Panc1 (cell line): ENCODE measurements at regions not wholly inside any gene's neighbourhood (a gene's known extent, or its start where the extent isn't known, plus 50 kb on each side); places are given as distances from the start of the nearest gene placed in this dataset.

Experiments
- ATAC-seq: fragments of 200-7000 bp; cut with Tn5 transposase; 2 replicates; pipeline ENCODE4 v1.9.1; 2020; ENCODE audit warnings: mild to moderate bottlenecking, moderate library complexity
- BruUV-seq: library from RNA; stranded (reverse); fragments of 400-500 nt; replicated peaks from 2 replicates; lab custom pipeline; 2021; lab: Mats Ljungman, UMichigan
- CTCF ChIA-PET: fragments of 300-600 bp; sonication (Branson Sonifier 250); formaldehyde crosslinking; loops from one replicate; lab custom pipeline; 2022; ENCODE audit warnings: antibody characterized with exemption; lab: Charles Lee
- POLR2A ChIA-PET: fragments of 300-600 bp; sonication (Branson Sonifier 250); formaldehyde crosslinking; loops from one replicate; lab custom pipeline; 2022; ENCODE audit warnings: antibody characterized with exemption; lab: Charles Lee
- DNase-seq: peaks from one replicate; pipeline ENCODE4 v3.0.0-alpha.2; 2010; ENCODE audit warnings: low read depth, low spot score
- H3K27ac ChIP-seq: 2 replicates; pipeline ENCODE4 v1.5.1; 2011; ENCODE audit warnings: mild to moderate bottlenecking, low read length, inconsistent platforms
- H3K27me3 ChIP-seq: fragments of 200-500 bp; sonication (Bioruptor generic); 2 replicates; pipeline ENCODE4 v1.6.0; 2014; ENCODE audit warnings: low read length, inconsistent platforms; ENCODE audit not compliant: control insufficient read depth, insufficient read depth
- H3K36me3 ChIP-seq: fragments of 200-500 bp; sonication (Bioruptor generic); 2 replicates; pipeline ENCODE4 v1.5.1; 2014; ENCODE audit warnings: inconsistent platforms, mild to moderate bottlenecking, low read length, moderate library complexity; ENCODE audit not compliant: control insufficient read depth, insufficient read depth
- H3K4me1 ChIP-seq: 2 replicates; pipeline ENCODE4 v1.5.1; 2011; ENCODE audit warnings: inconsistent platforms, mild to moderate bottlenecking, low read length, moderate library complexity; ENCODE audit not compliant: control insufficient read depth, insufficient read depth
- H3K4me3 ChIP-seq, 2 experiments: 2 replicates each; pipeline ENCODE4 v1.5.1; 2011 to 2012; ENCODE audit warnings: low read depth in 2 of 2, low read length in 2 of 2, mild to moderate bottlenecking in 2 of 2, inconsistent platforms in 1 of 2, moderate library complexity in 1 of 2
- H3K9me3 ChIP-seq: fragments of 200-500 bp; sonication (Bioruptor generic); 2 replicates; pipeline ENCODE4 v1.5.1; 2014; ENCODE audit warnings: low read depth, mild to moderate bottlenecking, inconsistent platforms, low read length, moderate library complexity; ENCODE audit not compliant: control insufficient read depth, insufficient read depth
- POLR2AphosphoS5 ChIP-seq: IDR thresholded peaks from 2 replicates; pipeline ENCODE4 v1.6.1; 2012; ENCODE audit warnings: mild to moderate bottlenecking, low read depth, low read length, moderate library complexity
- SIN3A ChIP-seq: IDR thresholded peaks from 2 replicates; pipeline ENCODE4 v1.6.1; 2012; ENCODE audit warnings: low read depth, mild to moderate bottlenecking, low read length, moderate library complexity, borderline replicate concordance; ENCODE audit not compliant: insufficient read depth
- TCF7L2 ChIP-seq: IDR thresholded peaks from 2 replicates; pipeline ENCODE4 v1.6.1; 2011; ENCODE audit warnings: mild to moderate bottlenecking, low read depth, low read length, inconsistent platforms
- in situ Hi-C: cut with HindIII; loops from 2 replicates; pipeline ENCODE4 v1.10.0; 2016; ENCODE audit warnings: low sequenced_read_pairs, low pct_unique_long_range_greater_than_20kb
- intact Hi-C: fragments of 100-400 bp; cut with micrococcal nuclease; formaldehyde crosslinking; loops from one replicate; pipeline ENCODE4 v1.10.0; 2022; ENCODE audit not compliant: unreplicated experiment
- TF ChIP-seq, protein P1 (sequence below), 2 experiments: IDR thresholded peaks; 2 replicates each; pipeline ENCODE4 v1.6.1; 2011 to 2012; ENCODE audit warnings: low read depth in 2 of 2, control low read depth in 1 of 2, low read length in 1 of 2, mild to moderate bottlenecking in 1 of 2, moderate library complexity in 1 of 2; ENCODE audit not compliant: insufficient read depth in 1 of 2
- TF ChIP-seq, protein P2 (sequence below): fragments of 450-650 bp; IDR thresholded peaks from 2 replicates; pipeline ENCODE4 v1.5.1; 2017; ENCODE audit warnings: mild to moderate bottlenecking

DNA sequence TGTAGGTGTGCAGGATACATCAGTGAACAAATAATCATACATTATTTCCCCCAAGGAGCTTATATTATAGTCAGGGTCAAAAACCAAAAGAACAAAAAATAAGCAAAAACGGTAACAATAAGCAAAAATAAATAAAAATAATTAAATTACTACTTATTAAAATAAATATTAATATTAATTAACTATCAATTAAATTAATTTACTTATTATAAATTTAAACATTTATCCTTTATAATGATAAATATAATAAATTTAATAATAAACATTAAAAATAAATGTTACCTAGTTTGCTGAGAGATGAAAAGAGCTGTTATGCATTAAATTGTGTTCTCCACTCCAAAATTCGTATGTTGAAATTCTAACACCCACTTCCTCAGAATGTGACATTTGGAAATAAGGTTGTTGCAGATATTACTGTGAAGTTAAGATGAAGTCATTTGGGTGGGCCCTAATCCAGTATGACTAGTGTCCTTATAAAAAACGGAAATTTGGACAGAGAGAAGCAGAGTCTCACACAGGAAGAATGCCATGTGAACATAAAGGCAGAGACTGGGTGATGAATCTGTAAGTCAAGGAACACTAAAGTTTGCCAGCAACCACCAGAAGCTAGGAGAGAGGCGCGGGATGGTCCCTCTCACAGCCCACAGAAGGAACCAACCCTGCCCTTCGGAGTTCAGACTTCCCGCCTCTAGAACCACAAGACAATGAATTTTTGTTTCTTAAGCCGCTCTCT is 67.2 kb upstream of the IBSP start:
- POLR2A ChIA-PET = no interaction called here
- in situ Hi-C loops (no loop called here), intact Hi-C loops (no loop called here)
- Histone ChIP-seq H3K36me3 (no peaks in the 10 kb centered on the region), H3K9me3 (no peaks in the 10 kb centered on the region), H3K27me3 (no peaks in the 10 kb centered on the region), H3K4me1 (no peaks in the 10 kb centered on the region), H3K27ac (no peak overlapping the region), H3K4me3 (no peak overlapping the region)
- BruUV-seq = no TSS peak
- CTCF ChIA-PET = no interaction called here
- ATAC-seq = no peak
- no peak for DNase-seq
- no peak for TF ChIP-seq TCF7L2
- TF ChIP-seq POLR2AphosphoS5 = no peak
- TF ChIP-seq, protein P1, sequence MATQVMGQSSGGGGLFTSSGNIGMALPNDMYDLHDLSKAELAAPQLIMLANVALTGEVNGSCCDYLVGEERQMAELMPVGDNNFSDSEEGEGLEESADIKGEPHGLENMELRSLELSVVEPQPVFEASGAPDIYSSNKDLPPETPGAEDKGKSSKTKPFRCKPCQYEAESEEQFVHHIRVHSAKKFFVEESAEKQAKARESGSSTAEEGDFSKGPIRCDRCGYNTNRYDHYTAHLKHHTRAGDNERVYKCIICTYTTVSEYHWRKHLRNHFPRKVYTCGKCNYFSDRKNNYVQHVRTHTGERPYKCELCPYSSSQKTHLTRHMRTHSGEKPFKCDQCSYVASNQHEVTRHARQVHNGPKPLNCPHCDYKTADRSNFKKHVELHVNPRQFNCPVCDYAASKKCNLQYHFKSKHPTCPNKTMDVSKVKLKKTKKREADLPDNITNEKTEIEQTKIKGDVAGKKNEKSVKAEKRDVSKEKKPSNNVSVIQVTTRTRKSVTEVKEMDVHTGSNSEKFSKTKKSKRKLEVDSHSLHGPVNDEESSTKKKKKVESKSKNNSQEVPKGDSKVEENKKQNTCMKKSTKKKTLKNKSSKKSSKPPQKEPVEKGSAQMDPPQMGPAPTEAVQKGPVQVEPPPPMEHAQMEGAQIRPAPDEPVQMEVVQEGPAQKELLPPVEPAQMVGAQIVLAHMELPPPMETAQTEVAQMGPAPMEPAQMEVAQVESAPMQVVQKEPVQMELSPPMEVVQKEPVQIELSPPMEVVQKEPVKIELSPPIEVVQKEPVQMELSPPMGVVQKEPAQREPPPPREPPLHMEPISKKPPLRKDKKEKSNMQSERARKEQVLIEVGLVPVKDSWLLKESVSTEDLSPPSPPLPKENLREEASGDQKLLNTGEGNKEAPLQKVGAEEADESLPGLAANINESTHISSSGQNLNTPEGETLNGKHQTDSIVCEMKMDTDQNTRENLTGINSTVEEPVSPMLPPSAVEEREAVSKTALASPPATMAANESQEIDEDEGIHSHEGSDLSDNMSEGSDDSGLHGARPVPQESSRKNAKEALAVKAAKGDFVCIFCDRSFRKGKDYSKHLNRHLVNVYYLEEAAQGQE (IDR thresholded peaks at IDR 0.05; ENCODE audit: insufficient read depth in 1 of 2, low read depth in 2 of 2, low read length in 1 of 2) = no peak
- TF ChIP-seq SIN3A = no peak
- TF ChIP-seq, protein P2, sequence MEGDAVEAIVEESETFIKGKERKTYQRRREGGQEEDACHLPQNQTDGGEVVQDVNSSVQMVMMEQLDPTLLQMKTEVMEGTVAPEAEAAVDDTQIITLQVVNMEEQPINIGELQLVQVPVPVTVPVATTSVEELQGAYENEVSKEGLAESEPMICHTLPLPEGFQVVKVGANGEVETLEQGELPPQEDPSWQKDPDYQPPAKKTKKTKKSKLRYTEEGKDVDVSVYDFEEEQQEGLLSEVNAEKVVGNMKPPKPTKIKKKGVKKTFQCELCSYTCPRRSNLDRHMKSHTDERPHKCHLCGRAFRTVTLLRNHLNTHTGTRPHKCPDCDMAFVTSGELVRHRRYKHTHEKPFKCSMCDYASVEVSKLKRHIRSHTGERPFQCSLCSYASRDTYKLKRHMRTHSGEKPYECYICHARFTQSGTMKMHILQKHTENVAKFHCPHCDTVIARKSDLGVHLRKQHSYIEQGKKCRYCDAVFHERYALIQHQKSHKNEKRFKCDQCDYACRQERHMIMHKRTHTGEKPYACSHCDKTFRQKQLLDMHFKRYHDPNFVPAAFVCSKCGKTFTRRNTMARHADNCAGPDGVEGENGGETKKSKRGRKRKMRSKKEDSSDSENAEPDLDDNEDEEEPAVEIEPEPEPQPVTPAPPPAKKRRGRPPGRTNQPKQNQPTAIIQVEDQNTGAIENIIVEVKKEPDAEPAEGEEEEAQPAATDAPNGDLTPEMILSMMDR = no peak

DNA sequence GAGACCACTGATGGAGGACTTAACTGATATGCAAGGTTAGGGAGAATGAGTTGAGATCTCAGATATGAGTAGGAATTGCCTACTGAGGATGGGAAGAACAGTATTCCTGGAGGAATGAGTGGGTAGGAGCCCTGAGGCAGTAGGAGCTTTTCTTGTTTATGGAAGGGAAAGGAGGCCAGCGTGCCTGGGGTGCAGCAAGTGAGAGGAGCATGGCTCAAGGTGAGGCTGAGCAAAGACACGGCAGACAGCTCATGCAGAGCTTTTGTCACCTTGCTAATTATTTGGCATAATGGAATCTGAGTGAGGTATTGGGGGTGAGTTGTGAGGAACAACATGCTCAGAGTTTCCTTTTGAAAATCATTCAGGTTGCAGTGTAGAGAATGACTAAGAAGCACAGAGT is 65.3 kb upstream of the IBSP start:
- CTCF ChIA-PET = no interaction called here
- Histone ChIP-seq H3K36me3 (no peaks in the 10 kb centered on the region), H3K27ac (no peak overlapping the region), H3K27me3 (no peaks in the 10 kb centered on the region), H3K4me1 (no peaks in the 10 kb centered on the region), H3K4me3 (no peak overlapping the region), H3K9me3 (no peaks in the 10 kb centered on the region)
- in situ Hi-C loops (no loop called here), intact Hi-C loops (no loop called here)
- ATAC-seq = no peak
- TF ChIP-seq, protein P1 (IDR thresholded peaks at IDR 0.05; ENCODE audit: insufficient read depth in 1 of 2, low read depth in 2 of 2, low read length in 1 of 2) = no peak
- TF ChIP-seq, protein P2 = no peak
- TF ChIP-seq TCF7L2 = no peak
- TF ChIP-seq POLR2AphosphoS5 = no peak
- no peak for TF ChIP-seq SIN3A
- DNase-seq = no peak
- POLR2A ChIA-PET = no interaction called here
- BruUV-seq = no TSS peak
